ENCODE measurements at regions not wholly inside any gene's neighbourhood (a gene's known extent, or its start where the extent isn't known, plus 50 kb on each side); places are given as distances from the start of the nearest gene placed in this dataset.

DNA sequence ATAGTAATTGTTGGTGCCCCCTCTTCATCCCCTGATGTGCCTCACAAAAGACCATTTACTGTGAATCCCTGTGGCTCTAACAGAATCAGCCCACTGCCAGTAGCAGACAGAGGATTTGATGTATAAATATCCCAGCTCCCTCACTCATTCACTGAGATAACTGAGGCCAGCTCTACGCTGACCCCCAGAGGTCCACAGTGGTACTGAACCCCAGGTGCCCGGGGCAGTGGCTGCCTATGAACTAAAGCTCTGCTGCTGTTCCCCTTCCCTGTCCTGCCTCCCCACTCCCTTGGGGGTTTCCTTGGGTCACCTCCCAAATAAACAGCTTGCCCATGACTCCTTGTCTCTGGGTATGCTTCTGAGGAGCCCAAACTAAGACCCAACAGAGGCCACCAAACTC, 295.8 kb downstream of the FOXL1 start:
- DNase-seq (ENCODE audit: low spot score) (peak; percentile 80), ATAC-seq (peak; percentile 96)
- TF ChIP-seq, protein P1, sequence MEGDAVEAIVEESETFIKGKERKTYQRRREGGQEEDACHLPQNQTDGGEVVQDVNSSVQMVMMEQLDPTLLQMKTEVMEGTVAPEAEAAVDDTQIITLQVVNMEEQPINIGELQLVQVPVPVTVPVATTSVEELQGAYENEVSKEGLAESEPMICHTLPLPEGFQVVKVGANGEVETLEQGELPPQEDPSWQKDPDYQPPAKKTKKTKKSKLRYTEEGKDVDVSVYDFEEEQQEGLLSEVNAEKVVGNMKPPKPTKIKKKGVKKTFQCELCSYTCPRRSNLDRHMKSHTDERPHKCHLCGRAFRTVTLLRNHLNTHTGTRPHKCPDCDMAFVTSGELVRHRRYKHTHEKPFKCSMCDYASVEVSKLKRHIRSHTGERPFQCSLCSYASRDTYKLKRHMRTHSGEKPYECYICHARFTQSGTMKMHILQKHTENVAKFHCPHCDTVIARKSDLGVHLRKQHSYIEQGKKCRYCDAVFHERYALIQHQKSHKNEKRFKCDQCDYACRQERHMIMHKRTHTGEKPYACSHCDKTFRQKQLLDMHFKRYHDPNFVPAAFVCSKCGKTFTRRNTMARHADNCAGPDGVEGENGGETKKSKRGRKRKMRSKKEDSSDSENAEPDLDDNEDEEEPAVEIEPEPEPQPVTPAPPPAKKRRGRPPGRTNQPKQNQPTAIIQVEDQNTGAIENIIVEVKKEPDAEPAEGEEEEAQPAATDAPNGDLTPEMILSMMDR (IDR thresholded peaks at IDR 0.05) = peak; percentile 81
- TF ChIP-seq, protein P2, sequence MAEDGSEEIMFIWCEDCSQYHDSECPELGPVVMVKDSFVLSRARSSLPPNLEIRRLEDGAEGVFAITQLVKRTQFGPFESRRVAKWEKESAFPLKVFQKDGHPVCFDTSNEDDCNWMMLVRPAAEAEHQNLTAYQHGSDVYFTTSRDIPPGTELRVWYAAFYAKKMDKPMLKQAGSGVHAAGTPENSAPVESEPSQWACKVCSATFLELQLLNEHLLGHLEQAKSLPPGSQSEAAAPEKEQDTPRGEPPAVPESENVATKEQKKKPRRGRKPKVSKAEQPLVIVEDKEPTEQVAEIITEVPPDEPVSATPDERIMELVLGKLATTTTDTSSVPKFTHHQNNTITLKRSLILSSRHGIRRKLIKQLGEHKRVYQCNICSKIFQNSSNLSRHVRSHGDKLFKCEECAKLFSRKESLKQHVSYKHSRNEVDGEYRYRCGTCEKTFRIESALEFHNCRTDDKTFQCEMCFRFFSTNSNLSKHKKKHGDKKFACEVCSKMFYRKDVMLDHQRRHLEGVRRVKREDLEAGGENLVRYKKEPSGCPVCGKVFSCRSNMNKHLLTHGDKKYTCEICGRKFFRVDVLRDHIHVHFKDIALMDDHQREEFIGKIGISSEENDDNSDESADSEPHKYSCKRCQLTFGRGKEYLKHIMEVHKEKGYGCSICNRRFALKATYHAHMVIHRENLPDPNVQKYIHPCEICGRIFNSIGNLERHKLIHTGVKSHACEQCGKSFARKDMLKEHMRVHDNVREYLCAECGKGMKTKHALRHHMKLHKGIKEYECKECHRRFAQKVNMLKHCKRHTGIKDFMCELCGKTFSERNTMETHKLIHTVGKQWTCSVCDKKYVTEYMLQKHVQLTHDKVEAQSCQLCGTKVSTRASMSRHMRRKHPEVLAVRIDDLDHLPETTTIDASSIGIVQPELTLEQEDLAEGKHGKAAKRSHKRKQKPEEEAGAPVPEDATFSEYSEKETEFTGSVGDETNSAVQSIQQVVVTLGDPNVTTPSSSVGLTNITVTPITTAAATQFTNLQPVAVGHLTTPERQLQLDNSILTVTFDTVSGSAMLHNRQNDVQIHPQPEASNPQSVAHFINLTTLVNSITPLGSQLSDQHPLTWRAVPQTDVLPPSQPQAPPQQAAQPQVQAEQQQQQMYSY (CRISPR knock-in tag; IDR thresholded peaks at IDR 0.05) = no peak
- POLR2A ChIA-PET = no interaction called here
- H3K4me1 Mint-ChIP-seq = no peaks in the 10 kb centered on the region
- no peak overlapping the region for H3K27ac Mint-ChIP-seq
- no peak overlapping the region for H3K4me3 Mint-ChIP-seq
- peaks cover 3% of the 10 kb centered on the region; the same call in 1 of the 2 replicates for H3K9me3 Mint-ChIP-seq
- peaks cover 3% of the 10 kb centered on the region for H3K27me3 Mint-ChIP-seq (ENCODE audit: low read depth)
- CTCF ChIA-PET = interaction anchor here (0.6 to 2.7 kb wide), 78 partner anchors 10 to 448 kb away, joined by 3 to 37 read pairs (median 4); partner anchors contain the start of genes FOXC2 and FOXL1
- no peaks in the 10 kb centered on the region for H3K36me3 Mint-ChIP-seq

DNA sequence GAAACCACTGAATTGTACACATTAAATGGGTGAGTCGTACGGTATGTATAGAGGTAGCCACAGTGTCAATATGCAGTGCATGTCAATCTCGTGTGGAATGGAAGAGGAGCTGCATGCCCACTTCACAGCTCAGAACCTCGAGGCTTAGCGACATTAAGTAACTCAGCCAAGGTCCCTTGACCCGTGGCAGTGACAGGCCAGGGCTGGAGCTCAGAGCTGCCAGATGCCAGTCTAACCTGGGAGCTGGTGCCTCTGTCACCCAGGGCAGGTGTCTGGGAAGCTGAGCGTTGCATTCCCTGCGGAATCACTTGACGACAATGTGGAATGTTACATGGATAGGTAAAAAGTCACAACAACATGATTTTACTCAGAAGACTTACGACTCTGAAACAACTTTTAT, 298.1 kb downstream of the FOXL1 start:
- ChIA-PET POLR2A (no interaction called here), CTCF (interaction anchor here (0.9 kb wide), 1 partner anchor 115 kb away, joined by 4 read pairs; no protein-coding TSS in a partner anchor)
- H3K4me3 Mint-ChIP-seq = no peak overlapping the region
- H3K9me3 Mint-ChIP-seq = peaks cover 3% of the 10 kb centered on the region; the same call in 1 of the 2 replicates
- TF ChIP-seq ATF1 (CRISPR knock-in tag; IDR thresholded peaks at IDR 0.05) = no peak
- TF ChIP-seq, protein P3, sequence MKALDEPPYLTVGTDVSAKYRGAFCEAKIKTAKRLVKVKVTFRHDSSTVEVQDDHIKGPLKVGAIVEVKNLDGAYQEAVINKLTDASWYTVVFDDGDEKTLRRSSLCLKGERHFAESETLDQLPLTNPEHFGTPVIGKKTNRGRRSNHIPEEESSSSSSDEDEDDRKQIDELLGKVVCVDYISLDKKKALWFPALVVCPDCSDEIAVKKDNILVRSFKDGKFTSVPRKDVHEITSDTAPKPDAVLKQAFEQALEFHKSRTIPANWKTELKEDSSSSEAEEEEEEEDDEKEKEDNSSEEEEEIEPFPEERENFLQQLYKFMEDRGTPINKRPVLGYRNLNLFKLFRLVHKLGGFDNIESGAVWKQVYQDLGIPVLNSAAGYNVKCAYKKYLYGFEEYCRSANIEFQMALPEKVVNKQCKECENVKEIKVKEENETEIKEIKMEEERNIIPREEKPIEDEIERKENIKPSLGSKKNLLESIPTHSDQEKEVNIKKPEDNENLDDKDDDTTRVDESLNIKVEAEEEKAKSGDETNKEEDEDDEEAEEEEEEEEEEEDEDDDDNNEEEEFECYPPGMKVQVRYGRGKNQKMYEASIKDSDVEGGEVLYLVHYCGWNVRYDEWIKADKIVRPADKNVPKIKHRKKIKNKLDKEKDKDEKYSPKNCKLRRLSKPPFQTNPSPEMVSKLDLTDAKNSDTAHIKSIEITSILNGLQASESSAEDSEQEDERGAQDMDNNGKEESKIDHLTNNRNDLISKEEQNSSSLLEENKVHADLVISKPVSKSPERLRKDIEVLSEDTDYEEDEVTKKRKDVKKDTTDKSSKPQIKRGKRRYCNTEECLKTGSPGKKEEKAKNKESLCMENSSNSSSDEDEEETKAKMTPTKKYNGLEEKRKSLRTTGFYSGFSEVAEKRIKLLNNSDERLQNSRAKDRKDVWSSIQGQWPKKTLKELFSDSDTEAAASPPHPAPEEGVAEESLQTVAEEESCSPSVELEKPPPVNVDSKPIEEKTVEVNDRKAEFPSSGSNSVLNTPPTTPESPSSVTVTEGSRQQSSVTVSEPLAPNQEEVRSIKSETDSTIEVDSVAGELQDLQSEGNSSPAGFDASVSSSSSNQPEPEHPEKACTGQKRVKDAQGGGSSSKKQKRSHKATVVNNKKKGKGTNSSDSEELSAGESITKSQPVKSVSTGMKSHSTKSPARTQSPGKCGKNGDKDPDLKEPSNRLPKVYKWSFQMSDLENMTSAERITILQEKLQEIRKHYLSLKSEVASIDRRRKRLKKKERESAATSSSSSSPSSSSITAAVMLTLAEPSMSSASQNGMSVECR (CRISPR knock-in tag; IDR thresholded peaks at IDR 0.05; ENCODE audit: borderline replicate concordance) = no peak
- TF ChIP-seq CREM (CRISPR knock-in tag; IDR thresholded peaks at IDR 0.05) = no peak
- TF ChIP-seq, protein P4, sequence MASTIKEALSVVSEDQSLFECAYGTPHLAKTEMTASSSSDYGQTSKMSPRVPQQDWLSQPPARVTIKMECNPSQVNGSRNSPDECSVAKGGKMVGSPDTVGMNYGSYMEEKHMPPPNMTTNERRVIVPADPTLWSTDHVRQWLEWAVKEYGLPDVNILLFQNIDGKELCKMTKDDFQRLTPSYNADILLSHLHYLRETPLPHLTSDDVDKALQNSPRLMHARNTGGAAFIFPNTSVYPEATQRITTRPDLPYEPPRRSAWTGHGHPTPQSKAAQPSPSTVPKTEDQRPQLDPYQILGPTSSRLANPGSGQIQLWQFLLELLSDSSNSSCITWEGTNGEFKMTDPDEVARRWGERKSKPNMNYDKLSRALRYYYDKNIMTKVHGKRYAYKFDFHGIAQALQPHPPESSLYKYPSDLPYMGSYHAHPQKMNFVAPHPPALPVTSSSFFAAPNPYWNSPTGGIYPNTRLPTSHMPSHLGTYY (CRISPR knock-in tag; IDR thresholded peaks at IDR 0.05) = no peak
- TF ChIP-seq, protein P5, sequence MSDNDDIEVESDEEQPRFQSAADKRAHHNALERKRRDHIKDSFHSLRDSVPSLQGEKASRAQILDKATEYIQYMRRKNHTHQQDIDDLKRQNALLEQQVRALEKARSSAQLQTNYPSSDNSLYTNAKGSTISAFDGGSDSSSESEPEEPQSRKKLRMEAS (CRISPR knock-in tag; IDR thresholded peaks at IDR 0.05) = no peak
- no peak for TF ChIP-seq ZNF121 (CRISPR knock-in tag; IDR thresholded peaks at IDR 0.05)
- TF ChIP-seq ZNF671 (CRISPR knock-in tag; IDR thresholded peaks at IDR 0.05) = no peak
- TF ChIP-seq ZNF317 (CRISPR knock-in tag; IDR thresholded peaks at IDR 0.05; ENCODE audit: borderline replicate concordance, low read depth) = no peak
- TF ChIP-seq FOXK1 (CRISPR knock-in tag; IDR thresholded peaks at IDR 0.05) = no peak
- no peak for TF ChIP-seq ZNF232 (CRISPR knock-in tag; IDR thresholded peaks at IDR 0.05)
- no peak for TF ChIP-seq OVOL2 (CRISPR knock-in tag; IDR thresholded peaks at IDR 0.05; ENCODE audit: borderline replicate concordance)
- TF ChIP-seq, protein P6, sequence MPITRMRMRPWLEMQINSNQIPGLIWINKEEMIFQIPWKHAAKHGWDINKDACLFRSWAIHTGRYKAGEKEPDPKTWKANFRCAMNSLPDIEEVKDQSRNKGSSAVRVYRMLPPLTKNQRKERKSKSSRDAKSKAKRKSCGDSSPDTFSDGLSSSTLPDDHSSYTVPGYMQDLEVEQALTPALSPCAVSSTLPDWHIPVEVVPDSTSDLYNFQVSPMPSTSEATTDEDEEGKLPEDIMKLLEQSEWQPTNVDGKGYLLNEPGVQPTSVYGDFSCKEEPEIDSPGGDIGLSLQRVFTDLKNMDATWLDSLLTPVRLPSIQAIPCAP (CRISPR knock-in tag; IDR thresholded peaks at IDR 0.05) = no peak
- H3K27ac Mint-ChIP-seq = no peak overlapping the region
- H3K36me3 Mint-ChIP-seq = no peaks in the 10 kb centered on the region
- H3K27me3 Mint-ChIP-seq (ENCODE audit: low read depth) = peaks cover 3% of the 10 kb centered on the region
- DNase-seq (ENCODE audit: low spot score) (no peak), ATAC-seq (no peak)
- H3K4me1 Mint-ChIP-seq = no peaks in the 10 kb centered on the region
